Testis (tissue), 2 donors: ENCODE measurements at regions not wholly inside any gene's neighbourhood (a gene's known extent, or its start where the extent isn't known, plus 50 kb on each side); places are given as distances from the start of the nearest gene placed in this dataset.

ENCODE experiments used
- POLR2A ChIP-seq: fragments of 450-650 bp; IDR thresholded peaks from one replicate; pipeline ENCODE4 v1.6.1; 2017; ENCODE audit warnings: antibody characterized with exemption, mild to moderate bottlenecking, moderate library complexity
- TF ChIP-seq, protein P1 (sequence below), 3 experiments: fragments of 450-650 bp in 2 of 3; fragments of 200-600 bp in 1 of 3; sonication (generic) in 1 of 3; IDR thresholded peaks; one replicate each; pipeline ENCODE4 v1.5.1; 2016 to 2019; ENCODE audit warnings: antibody characterized with exemption in 3 of 3, mild to moderate bottlenecking in 2 of 3, moderate library complexity in 1 of 3

DNA sequence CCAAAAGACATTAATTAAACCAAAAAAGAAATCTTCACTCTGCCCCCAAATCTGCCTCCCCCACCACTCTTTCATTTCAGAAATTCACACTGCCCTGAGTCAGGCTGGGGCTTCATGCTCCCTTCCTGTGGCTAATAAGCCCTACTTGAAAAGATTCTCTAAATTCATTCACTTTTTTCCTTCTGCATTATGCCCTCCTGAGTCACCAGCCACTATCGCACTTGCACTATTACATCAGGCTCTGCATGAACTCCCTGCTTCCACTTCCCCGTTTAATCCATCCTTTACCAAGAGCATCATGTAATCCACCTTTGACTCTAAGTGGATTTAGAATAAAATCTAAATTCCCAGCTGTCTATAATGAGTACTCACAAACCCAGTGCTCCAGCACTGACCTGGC, 295.4 kb upstream of the KLF3 start:
- TF ChIP-seq, protein P1, sequence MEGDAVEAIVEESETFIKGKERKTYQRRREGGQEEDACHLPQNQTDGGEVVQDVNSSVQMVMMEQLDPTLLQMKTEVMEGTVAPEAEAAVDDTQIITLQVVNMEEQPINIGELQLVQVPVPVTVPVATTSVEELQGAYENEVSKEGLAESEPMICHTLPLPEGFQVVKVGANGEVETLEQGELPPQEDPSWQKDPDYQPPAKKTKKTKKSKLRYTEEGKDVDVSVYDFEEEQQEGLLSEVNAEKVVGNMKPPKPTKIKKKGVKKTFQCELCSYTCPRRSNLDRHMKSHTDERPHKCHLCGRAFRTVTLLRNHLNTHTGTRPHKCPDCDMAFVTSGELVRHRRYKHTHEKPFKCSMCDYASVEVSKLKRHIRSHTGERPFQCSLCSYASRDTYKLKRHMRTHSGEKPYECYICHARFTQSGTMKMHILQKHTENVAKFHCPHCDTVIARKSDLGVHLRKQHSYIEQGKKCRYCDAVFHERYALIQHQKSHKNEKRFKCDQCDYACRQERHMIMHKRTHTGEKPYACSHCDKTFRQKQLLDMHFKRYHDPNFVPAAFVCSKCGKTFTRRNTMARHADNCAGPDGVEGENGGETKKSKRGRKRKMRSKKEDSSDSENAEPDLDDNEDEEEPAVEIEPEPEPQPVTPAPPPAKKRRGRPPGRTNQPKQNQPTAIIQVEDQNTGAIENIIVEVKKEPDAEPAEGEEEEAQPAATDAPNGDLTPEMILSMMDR (IDR thresholded peaks at IDR 0.05), result no peak
- TF ChIP-seq POLR2A, result no peak
